ENCODE measurements at regions not wholly inside any gene's neighbourhood (a gene's known extent, or its start where the extent isn't known, plus 50 kb on each side); places are given as distances from the start of the nearest gene placed in this dataset.

GRCh38 chr2:106978647-106979046 is 92.7 kb upstream of the ST6GAL2 start:
- no peak for DNase-seq (ENCODE audit: low read depth)

- DNase-seq (ENCODE audit: low read depth): no peak
Measured at GRCh38 chr2:106981491-106981890, 95.5 kb upstream of the ST6GAL2 start.

DNA sequence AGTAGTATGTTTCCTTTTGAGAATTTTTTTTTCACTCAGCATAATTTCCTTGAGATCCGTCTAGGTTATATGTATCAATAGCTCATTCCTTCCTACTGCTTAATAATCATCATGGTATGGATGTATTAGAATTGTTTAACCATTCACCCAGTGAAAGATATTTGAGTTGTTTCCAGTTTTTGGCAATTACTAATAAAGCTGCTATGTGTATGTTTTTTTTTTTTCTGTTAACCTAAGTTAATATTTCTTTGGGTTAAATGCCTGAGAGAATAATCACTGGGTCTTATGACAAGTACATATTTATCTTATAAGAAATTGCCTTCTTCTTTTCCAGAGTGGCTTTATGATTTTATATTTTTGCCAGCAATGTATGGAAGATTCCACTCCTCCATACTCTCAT is 96.4 kb upstream of the ST6GAL2 start:
- DNase-seq (ENCODE audit: low read depth): no peak

DNA sequence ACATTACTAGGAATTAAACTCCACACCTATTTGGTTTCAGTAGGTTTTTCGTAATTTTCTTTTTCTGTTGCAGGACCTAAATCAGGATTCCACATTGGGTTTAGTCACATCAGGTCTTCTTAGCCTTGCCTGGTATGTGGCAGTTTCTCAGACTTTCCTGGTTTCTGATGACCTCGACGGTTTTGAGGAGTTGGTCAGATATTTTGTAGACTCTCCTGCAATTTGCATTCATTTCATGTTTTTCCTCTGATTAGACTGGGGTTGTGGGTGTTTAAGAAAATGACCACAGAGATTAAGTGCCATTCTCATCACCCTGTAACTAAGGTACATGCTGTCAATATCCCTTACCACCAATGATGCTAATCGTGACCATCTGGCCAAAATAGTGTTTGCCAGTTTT is 97.3 kb upstream of the ST6GAL2 start:
- DNase-seq (ENCODE audit: low read depth): no peak

GRCh38 chr2:106988361-106988760 is 102.4 kb upstream of the ST6GAL2 start:
- no peak for DNase-seq (ENCODE audit: low read depth)

DNA sequence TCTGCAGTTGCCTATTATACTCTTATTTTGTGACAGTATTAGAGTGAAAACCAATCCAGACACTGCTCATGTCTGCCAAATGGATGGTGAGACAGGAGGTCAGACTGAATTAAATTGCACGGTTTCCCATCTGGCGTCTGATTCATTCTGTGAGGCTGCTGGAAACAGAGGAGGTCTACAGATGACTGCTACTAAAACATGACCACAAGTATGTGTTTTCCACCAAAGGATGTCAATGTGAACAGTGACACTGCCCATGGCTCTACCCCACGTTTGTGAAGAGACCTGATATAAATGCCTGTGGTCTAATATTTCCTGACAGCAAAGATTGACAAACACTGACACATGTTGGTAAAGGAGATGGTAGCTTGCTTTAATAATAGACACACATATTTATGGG is 104.3 kb upstream of the ST6GAL2 start:
- DNase-seq (ENCODE audit: low read depth): no peak

- no peak for DNase-seq (ENCODE audit: low read depth)
Measured at GRCh38 chr2:106991866-106992265, 105.9 kb upstream of the ST6GAL2 start.

GRCh38 chr2:106995556-106995955 is 109.6 kb upstream of the ST6GAL2 start:
- no peak for DNase-seq (ENCODE audit: low read depth)

DNA sequence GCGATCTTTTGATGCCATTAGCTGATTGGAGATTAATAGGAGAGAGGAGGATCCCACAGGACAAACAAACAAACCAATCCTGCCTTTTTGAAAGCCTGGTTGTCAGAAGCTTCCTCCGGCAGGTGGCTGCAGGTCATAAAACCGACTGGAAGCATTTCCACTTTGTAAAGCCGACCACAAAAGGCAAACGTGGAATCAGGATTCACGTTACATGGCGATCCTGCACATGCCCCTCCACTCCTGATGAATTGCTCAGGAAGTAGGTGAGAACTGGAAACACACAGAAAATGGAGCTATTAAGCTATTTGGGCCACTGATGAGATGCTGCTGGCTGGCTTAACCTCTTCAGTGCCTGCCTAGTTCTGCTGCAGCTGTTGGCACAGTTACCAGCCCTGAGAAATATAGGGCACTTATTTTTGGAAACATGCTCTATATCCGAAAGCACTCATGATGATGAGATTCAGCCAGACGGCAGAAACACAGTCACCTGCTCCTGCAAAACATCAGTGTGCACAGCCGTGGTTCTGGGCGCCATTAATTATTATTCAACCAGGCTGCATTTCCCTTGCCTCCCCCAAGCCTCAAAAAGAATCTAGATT is 110.3 kb upstream of the ST6GAL2 start:
- no peak for DNase-seq (ENCODE audit: low read depth)

DNA sequence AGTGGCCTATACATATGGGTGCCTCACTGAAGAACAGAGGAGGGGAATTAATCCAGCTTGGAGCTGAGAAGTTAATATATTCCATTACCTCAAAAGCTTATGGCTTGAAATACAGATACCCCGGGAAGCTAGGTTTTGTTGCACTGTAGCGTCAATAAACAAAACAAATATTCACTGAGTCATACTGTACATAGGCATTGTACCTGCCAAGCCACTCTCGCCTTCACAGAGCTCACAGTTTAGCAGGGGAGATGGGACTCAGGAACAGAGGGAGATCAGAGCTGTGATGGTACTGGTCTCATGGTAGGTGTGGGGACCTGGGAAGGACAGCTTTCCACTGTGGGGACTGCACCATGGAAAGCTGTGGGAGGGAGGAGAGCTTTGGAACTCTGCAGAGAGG is 111.2 kb upstream of the ST6GAL2 start:
- DNase-seq (ENCODE audit: low read depth): no peak

- no peak for DNase-seq (ENCODE audit: low read depth)
Measured at GRCh38 chr2:107001062-107001461, 115.1 kb upstream of the ST6GAL2 start.

DNA sequence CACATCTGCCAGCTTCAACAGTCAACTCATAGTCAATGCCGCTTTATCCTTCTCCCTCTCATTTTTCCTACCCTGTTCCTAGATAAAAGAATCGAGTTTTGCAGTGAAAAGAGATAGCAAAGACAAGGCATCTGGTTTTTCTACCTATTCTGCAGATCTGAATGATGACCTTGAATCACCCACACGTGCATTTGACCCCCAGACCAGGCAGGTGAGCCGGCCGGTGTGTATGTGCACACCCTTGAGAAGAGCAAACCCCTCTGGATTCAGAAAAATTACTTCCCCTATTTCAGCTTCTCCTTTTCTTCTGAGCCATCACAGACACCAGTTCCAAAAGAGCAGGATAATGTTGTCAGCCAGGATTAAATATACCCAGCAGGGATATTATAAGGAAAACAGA is 115.6 kb upstream of the ST6GAL2 start:
- DNase-seq (ENCODE audit: low read depth): no peak

DNA sequence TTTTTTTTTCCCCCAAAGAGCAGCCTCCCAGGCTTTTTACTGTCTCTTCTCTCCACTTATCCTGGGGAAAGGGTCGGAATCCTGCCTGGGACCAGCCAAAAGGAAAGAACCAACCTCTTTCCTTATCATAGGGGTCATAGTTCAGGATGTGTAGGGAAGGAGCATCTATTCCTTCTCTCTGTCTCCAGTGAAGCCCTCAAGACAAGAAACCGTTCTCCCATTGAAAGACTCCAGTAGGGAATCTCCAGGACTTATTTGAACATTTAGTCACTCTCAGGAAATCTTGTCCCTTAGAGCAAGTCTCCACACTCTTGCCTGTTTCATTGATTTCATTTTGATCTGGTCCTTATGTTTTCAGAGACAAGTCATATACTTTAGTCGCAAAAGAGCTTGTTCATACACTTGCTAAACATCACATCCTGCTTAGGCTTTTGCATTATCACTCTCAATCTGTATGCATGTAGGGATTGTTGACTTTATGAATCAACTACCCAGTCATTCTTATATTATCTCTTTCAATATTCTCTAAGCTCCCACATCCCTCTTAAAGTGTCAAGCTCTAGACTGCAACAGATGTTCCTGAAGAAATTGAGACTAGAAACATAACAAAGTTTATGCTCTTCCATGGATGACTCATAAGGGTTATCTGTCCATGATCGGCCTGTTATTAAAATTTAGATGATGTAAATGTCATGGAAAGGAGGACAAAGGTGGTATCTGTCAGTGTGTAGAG is 116.2 kb upstream of the ST6GAL2 start:
- DNase-seq (ENCODE audit: low read depth): no peak

- no peak for DNase-seq (ENCODE audit: low read depth)
Measured at GRCh38 chr2:107002735-107003134, 116.8 kb upstream of the ST6GAL2 start.

- DNase-seq (ENCODE audit: low read depth): no peak
Measured at GRCh38 chr2:107005853-107006252, 119.9 kb upstream of the ST6GAL2 start.

DNA sequence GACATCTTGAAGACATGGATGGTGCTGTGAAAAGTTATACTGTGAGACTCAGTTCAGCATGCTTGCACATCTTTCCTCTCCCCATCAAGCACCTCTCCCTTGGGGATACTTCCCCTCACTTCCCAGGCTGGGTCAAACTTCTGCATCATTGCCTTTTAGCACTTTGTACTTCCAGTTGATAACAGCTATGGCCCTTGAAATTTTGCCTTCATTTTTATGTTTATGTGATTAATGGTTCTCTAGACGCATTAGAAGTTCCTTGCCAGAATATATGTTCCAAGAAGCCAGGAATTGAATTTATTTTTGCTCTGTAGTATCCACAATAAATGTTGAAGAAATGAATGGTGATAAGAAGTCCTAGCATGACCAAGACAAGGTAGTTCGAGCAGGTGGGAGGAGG is 120.9 kb upstream of the ST6GAL2 start:
- no peak for DNase-seq (ENCODE audit: low read depth)

- no peak for DNase-seq (ENCODE audit: low read depth)
Measured at GRCh38 chr2:107007927-107008326, 122.0 kb upstream of the ST6GAL2 start.

DNA sequence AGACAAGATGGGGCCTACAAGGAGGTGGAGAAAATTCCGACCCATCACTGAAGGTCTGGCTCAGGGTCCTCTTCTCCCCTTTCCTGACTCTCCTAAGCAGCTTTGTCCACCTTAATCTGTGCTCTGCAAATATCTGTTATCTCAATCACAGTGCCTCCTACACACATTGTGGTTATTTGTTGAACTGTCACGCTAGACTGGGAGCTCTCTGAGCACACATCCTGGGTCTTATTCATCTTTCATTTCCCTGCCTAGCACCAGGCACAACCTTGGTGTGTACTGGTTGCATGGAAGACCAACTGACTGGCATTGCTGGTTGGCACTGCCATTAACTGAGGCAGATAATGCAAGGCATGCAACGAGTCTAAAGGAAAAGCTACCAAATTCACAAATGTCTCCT is 122.9 kb upstream of the ST6GAL2 start:
- DNase-seq (ENCODE audit: low read depth): no peak

- DNase-seq (ENCODE audit: low read depth): no peak
Measured at GRCh38 chr2:107009275-107009674, 123.3 kb upstream of the ST6GAL2 start.

DNA sequence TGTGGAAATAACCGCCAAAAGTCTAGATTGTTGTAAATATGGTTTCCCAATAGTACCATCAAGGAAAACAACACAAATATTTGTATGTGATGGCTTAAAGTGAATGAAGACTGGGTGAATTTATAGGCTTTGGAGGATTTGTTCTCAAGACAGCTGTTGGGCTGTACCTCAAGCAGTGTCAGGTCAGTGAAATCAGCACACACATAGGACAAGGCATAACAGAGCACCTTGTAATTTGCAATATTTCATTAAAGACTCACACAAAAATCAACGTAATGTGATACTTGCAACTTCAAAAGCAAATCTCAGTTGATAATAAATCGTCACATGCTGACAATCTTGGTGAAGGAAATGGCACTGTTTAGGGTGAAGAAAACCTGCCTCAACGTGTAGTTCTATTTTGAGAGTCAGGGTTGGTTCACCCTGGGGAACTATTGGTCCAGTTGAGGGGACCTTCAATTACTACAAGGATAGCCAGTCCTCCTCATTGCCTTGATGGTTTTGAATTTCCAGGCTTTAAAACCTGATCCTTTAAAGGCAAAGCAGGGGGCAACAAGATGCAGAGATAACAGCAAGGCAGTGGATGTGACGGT is 126.8 kb upstream of the ST6GAL2 start:
- DNase-seq (ENCODE audit: low read depth): no peak

- DNase-seq (ENCODE audit: low read depth): no peak
Measured at GRCh38 chr2:107013884-107014283, 127.9 kb upstream of the ST6GAL2 start.

GRCh38 chr2:107018366-107018765 is 132.4 kb upstream of the ST6GAL2 start:
- no peak for DNase-seq (ENCODE audit: low read depth)

DNA sequence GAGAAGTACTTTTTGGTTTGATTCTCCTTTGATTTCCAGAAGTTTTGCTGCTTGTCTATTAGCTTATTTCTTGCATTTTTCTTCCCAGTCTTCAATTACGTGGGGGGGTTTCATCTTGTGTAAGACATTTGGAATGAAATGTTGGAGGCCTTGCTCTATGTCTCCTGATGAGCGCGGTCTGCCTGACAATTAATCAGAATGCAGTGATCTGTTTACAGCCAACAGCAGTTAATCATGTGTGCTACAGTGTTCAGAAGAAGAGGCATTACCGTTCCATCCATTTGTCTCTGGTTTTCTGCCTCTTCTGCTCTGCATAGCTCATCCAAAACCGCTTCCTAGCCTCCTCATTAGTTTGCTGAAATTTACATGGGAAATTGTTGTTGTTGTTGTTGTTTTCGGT is 134.4 kb upstream of the ST6GAL2 start:
- no peak for DNase-seq (ENCODE audit: low read depth)

Data from forelimb muscle (tissue), 1 donor.